COLO668 (cell line): ENCODE measurements at regions not wholly inside any gene's neighbourhood (a gene's known extent, or its start where the extent isn't known, plus 50 kb on each side); places are given as distances from the start of the nearest gene placed in this dataset.

Source experiments
- DNase-seq: peaks from one replicate; lab custom pipeline; 2025; ENCODE audit not compliant: unreplicated experiment; lab: John Stamatoyannopoulos, UW

DNA sequence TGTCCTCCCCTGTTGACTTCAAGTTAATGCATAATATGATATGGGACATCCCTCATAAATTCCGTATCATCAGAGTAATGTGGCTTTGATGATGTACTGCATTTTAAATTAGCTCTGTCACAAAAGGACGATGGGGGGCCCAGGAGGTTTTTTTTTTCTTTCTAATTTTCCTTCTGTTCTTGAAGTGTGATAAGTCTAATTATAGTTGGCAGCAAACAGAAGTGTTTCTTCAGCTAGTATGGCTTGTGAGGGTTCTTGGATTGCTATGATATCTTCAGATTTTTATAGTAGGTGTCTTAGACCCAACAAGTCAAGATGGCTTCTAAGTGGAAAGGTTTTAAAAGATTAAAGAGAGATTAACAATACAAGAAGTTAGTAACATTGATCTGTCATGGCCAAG, 796.2 kb upstream of the RBFOX1 start:
- DNase-seq: no peak

DNA sequence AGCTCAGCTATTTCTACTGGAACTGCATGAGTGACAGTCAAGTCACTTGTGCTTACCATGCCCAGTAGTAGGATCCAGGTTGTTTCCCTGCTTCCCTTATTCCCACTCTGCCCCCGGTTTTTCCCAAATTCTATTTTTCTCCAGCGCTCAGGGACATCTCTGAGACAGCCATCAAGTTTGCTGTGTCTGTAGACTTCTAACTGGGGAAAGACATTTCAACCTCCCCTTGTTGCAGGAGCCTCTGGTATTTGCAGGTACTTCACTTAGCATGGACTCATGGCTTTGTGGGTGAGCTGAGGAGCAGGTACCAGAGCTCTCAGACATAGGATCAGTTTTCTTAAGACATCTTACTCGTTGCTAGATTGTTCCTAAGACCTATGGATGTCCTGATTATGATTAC, 801.6 kb upstream of the RBFOX1 start:
- no peak for DNase-seq

DNA sequence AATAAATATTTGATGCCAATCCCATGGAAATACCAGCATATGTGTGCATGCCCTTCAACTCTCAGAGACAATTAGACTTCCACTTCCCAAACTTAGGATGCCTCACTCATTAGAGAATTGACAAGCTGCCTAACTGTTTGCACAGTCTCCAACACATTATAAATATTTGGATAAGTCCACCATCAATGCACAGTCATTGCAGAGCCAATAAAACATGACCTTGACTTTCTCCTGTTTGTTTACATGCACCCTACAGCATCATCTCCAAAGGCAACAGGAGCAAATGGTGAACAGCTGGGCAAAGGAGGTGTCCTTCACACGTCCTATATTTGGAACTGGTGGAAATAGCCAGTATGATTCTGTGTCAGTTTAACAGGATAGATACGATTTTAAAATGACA, 804.4 kb upstream of the RBFOX1 start:
- no peak for DNase-seq

DNA sequence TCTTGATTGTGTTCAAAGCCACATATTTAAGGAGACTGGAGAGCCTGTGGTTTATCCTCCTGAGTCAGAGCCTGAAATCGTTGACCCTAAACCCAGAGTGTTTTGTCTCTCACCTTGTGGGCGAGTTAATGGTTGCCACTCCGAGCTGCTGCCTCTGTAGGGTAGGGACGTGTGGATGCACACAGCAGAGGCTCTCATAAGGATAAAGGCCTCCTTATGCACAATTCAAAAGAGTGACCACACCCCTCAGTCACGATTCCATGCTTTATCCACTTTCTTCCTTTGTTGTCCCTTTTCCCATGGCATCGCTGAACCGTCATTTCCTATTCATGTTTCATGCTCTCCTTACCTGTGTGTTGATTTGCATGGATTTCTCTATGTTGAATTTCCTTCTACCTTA, 805.0 kb upstream of the RBFOX1 start:
- DNase-seq: no peak

DNA sequence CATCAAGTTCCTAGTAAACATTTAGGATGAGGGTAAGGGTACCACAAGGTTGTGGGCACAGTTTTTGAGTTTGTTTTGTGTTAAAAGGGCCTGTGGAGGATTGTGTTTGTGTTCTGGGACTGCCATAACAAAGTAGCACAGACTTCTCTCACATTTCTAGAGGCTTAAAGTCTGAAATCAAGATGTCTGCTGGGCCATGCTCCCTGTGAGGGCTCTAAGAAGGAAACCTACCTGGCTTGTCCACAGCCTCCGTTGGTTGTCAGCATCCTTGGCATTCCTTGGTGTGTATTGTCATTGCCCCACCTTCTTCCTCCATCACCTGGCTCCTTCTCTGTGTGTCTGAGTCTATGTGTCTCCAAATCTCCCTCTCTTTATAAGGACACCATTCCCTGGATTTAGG, 808.1 kb upstream of the RBFOX1 start:
- DNase-seq: no peak

DNA sequence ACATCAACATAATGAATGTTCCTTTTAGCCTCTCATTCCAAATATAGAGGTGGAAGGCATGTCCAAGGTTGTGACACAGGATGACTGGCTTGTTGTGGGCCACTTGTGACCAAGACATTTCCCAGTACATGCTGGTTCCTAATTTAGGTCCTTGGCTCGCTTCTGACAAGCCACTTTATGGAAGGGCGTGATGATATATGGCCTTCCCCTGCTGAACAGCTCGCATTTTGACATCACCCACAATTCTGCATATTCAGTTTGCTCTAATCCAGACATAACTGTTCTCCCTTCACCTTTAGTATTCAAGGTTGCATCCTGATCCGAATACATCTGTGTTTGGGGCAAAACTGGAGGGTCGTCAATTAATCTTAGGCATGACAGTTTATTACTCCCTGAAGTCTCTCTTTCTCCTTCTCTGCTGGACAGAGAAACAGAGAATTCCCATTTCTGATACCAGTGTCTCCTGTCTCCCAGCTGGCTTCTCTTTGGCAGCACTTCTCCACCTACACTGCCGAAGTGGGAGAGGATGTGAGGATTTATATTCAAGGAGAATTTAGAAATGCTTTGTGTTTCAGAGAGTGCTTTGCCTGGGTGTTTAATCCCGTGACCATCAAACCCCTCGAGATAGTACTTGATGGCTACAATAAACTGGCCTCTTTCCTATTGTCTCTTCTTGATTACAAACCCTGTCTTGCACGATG, 815.5 kb upstream of the RBFOX1 start:
- no peak for DNase-seq

DNA sequence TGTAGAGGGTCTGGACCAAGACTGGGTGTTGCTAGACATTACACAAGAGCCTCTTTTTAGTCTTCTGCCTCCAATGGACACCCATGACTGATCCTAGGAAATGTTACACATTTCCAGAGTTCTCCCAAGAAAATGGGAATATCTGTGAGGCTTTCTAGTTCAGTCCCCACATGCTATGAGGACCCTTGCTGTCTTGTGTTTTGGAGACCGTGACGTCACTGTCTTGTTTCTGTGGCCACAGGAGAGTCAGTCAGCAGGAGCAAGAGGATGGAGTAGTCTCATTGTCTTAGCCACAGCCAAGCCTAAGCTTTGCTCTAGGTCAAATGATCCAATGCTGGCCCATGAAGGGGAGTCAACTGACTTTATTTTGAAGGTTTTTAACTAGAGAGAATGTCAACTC, 820.1 kb upstream of the RBFOX1 start:
- no peak for DNase-seq

DNA sequence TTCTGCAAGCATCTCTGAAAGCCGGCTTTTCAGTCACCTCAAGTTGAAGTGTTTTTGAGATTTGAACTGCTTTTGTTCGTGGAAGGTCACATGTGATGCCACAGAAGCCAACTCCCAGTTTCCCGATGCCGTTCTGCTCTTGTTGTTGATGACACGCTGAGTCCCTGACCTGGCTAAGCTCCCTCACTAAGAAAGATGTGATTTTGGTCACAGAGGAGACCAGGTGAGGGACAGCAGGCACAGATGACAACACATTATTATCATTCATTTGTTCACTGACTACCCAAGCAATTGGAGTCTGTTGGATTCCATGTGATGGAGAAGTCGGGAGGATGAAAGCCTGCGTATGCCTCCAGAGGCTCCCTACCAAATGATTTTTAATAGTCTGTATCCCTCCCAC, 822.4 kb upstream of the RBFOX1 start:
- no peak for DNase-seq

DNA sequence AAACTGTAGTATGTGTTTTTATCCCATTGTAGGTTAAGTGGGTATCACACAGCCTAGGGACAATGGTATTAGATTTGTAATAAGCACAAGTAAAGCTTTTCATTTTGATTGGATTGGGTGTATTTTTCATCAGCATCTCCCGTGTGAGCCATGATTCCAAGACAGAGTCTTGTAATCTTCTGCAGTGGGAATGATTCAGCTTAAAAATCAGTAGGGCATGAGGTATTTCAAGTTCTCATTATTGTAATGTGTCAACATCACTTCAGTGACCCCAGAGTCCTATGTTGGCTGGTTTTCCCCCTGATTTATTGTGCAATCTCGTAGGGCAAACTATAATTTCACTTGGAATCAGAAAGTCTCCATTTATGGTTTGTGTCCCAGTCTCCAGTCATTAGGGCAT, 833.2 kb upstream of the RBFOX1 start:
- no peak for DNase-seq

DNA sequence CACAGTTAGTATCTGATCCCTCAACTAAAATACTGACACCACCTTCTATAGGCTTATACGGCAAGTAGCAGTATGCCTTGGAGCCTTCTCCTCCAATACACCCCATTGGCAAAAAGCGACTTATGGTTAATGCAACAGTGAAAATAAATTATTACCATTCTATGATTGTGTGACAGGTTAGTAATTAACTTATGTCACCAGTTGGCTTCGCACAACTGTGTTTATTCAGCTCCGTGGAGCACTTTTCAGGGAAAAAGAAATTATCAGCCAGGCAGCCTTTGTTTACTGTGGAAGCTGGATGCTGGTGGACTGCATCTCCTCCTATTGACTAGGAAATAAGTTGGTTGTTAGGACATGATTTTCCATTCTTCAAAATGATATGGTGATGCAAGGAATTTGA, 833.8 kb upstream of the RBFOX1 start:
- no peak for DNase-seq

DNA sequence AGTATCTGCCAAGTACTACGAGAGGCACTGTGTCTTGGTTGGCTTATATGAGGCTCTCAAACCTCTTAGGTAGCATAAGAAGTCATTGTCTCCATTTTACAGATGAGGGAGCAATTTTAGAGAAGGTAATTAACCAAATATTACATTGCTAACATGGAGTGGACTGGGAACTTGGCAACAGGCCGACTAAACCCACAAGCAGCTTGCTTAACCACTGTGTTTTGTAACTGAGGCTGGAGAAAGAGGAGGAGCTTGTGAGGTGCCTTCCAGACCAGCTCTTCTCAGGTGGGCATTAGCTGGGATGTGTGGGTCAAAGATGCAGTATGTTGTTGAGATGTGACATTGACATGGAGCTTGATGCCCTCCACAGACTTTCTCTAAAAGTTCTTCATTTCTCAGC, 835.6 kb upstream of the RBFOX1 start:
- no peak for DNase-seq

DNA sequence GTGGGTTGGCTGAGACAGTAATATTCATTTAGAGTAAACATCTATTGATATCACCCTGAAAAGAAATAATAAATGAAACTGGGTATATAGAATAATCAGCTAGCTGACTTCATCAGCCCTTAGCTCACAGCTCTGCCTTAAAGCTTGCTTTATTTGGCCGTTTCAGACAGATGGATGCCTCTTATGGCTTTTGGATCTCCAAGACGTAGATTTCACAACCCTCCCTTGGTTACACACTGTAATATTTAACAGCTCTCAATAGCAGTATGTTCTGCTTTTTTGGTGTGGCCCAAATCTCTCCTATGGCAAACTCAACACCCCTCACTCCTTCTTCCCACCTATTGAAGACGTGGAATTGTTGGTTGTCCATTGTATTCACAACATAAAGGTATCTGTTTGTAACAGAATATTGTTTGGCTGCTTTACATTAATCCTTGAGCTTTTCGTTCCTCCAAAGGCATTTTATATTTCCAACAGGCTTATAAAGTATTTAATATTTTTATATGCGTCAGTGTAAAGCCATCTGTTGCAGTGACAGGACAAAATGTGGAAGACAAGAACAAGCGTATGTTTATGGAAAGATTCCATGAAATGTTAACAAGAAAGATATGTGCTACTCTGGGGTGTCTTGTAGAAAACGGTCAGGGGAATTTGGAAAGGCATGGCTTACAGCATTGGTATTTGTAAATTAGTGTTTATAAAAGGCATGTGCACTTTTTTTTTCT, 837.0 kb upstream of the RBFOX1 start:
- DNase-seq: no peak

DNA sequence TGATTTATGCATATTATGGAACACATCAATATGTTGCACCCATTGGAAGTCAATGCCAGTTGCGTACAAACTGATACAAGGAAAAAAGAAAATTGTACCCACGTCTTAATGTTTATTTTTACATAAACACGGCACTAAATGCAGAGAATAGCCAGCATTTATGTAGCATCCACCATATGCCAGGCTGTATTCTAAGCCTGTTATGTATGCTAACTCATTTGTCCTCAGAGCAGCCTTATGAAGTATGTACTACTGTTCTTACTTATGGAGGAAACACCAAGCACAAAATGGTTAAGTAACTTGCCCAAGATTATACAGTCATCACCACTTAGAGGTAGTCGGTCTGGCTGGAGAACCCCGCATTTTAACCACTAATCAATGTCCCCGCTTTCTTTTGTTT, 837.9 kb upstream of the RBFOX1 start:
- DNase-seq: no peak

DNA sequence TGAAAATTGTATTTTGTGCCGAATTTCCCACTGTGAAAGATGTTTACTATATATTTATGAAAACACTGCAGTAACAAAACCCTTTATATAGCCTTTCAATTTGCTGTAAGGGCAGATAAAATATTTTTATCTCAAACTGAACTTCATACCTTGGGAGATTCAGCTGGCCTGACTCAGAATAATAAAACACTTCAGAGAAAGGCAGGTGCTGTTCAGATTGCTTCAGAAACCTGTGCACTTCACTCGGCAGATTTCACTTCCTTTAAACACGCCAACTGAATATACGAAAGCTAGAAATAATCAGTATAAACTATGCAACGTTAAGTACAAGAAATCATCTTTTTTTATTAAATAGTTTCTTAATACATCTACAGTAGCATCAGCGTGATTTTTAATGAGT, 839.1 kb upstream of the RBFOX1 start:
- no peak for DNase-seq

DNA sequence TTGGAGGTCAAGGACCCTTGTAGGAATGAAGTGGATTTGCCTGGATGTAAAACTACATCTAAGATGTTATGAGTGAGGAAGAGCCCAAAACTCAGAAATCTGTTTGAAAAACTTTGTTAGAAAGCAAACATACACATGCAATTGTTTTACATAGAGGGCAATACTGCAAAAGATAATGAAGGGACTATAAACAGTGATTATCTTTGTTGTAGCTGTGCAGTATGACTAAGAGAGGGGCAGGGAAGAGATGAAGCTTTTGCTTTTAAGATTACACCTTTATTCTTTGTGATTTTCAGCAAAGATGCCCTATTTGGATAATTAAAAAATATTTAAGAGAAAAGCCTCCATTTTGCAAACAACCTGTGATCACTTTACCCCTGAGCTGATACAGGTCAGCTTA, 839.9 kb upstream of the RBFOX1 start:
- DNase-seq: no peak

DNA sequence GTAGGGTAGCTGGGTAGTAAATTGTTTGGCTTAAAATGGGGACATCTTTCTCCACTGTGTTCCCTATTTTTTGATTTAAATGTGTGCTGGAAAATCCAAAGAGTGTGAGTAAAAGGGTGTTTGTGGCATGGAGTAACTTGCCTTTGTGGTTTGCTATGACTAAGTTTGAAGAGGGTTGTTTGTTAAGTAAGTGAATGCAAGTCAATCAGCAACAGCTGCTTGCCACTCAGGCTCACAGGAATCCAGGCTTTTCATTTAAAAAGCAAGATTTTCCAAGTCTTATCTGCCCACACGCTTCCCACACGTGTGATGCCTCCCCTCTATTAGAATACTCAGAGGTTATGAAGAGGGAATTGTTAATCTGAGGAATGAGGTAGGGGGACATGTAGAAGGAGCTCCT, 847.7 kb upstream of the RBFOX1 start:
- DNase-seq: no peak

DNA sequence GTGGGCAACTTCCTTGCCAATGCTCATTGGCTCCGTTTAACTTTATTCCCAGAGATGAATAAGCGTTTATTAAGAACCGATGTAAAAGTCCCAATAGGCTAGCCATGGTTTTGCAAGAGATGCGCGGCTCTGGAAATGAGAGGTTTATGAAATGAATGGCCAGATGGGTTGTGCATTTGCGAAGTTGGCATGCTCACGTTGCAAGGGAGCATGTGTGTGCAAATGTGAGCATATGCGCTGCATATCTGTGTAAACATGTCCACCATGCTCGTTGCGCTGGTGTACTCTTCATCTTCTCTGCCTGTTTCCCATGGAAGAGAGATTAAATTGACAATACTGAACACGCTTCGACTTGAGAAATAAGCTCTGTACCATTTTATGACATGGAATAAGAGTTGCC, 848.6 kb upstream of the RBFOX1 start:
- DNase-seq: no peak

DNA sequence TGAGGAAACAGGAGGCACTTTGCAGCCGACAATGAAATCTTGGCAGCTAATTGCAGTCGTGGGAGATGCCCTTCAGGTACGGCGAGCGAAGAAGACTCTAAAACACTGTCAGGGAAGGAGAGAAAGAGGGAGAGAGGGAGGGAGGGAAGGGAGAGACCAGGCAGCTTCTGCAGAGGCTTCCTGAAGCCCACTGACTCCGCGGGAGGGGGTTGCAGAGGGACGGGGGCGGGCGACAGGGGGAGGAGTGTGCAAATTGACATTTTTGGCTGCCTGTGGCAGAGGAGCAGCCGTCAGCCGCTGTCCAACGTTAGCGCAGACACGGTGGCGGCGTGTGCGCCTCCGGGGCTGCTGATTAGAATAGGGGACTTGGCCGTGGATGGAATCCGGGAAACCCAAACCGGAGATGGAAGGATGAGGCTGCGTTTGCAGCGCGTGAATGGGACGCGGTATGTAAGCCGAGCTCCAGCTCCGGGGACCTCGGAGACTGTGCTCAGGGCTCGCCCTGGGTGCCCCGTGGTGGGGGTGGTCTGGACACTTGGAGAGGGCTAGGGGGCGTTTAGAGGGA, 849.1 kb upstream of the RBFOX1 start:
- no peak for DNase-seq

DNA sequence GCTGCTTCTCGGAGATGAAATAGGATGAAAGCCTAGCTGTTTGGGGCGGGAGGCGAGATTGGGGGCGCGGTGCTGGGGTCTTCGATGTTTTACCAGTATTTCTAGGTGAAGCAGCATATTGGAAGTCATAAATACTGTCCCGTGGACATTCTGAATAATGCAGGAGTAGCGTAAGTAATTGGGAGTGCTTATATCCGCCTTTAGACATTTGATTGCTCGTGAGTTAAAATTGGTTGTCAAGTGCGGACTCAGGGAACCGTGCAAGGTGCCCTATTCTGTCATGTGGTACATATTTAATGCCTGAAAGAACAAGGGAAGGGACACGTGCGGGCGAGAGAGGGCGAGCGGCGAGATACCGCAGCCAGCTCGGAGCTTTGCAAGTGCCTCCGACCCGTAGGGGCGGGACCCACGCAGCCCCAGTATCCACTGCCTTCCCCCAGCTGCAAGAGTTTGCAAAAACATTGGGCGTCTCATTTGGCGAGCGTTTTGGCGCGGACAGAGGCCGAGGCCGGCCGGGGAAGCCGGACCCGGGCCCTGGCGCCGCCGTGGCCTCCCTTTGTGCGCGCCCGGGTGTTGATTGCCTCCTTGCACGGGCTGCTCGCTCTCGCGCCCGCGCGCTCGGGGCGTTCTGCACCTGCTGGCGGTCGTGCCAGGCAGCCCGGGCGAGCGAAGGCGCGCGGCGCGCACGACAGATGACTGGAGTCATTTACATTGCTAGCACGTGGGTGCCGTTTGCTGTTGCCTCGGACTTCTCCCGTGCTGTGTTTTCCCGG, 849.8 kb upstream of the RBFOX1 start:
- DNase-seq: no peak

DNA sequence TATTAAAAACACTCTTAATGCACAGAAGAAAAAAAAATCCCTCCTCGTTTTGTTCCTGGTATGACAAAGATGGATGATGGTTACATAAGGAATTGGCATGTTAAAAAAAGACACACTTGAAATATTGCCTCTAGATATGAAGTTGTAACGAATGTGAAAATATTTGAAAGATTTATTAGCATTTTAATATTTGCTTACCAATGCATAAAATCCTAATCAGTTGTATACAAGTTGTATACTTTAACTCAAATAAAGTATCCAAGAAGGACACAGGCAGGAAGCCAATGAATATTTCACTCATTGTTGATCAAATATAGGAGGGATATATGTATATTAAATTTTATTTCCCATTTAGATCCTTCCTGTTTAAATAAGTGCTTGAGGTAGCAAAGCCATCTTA, 850.8 kb upstream of the RBFOX1 start:
- DNase-seq: no peak

DNA sequence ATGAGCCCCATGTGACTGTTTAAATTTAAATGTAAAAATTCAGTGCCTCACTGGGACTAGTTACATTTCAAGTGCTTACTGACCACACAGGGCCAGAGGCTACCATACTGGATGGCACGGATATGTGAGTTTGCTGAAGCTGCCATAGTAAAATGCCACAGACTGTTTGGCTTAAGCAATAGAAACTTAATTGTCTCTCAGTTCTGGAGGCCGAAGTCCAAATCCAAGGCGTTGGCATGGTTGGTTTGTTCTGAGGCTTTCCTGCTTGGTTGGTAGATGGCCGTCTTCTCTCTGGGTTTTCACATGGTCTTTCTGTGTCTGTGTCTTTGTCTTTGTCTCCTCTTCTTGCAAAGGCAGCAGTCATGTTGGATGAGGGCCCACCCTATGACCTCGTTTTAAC, 878.9 kb upstream of the RBFOX1 start:
- no peak for DNase-seq
